ENCODE measurements at regions not wholly inside any gene's neighbourhood (a gene's known extent, or its start where the extent isn't known, plus 50 kb on each side); places are given as distances from the start of the nearest gene placed in this dataset.

GRCh38 chr4:41324861-41325260 lies 68.1 kb downstream of the UCHL1 start:
- BruUV-seq (replicated peaks), result no TSS peak
- H3K27ac Mint-ChIP-seq (ENCODE audit: low read depth, unreplicated experiment), result no peak overlapping the region
- H3K36me3 Mint-ChIP-seq (ENCODE audit: insufficient read depth, unreplicated experiment), result no peaks in the 10 kb centered on the region
- POLR2A ChIA-PET, result no interaction called here
- intact Hi-C loops (cut with micrococcal nuclease), result no loop called here
- CTCF ChIA-PET, result interaction anchor here (0.7 to 1.0 kb wide), 2 partner anchors 19 to 66 kb away, joined by 3 to 4 read pairs; no protein-coding TSS in a partner anchor
- no peaks in the 10 kb centered on the region for H3K27me3 Mint-ChIP-seq (ENCODE audit: insufficient read depth, unreplicated experiment)
- no peak for TF ChIP-seq CTCF (IDR thresholded peaks at IDR 0.05; ENCODE audit: unreplicated experiment)
- H3K4me3 Mint-ChIP-seq (ENCODE audit: unreplicated experiment), result no peak overlapping the region
- DNase-seq (ENCODE audit: unreplicated experiment), result no peak
- peaks cover 9% of the 10 kb centered on the region for H3K9me3 Mint-ChIP-seq (ENCODE audit: unreplicated experiment)
- peaks cover 4% of the 10 kb centered on the region for H3K4me1 Mint-ChIP-seq (ENCODE audit: insufficient read depth, unreplicated experiment)

GRCh38 chr4:41325901-41326300 lies 69.2 kb downstream of the UCHL1 start:
- no peak for DNase-seq (ENCODE audit: unreplicated experiment)
- no TSS peak for BruUV-seq (replicated peaks)
- ChIA-PET POLR2A (interaction anchor here (0.6 kb wide), 1 partner anchor 8 kb away, joined by 3 read pairs; no protein-coding TSS in a partner anchor), CTCF (interaction anchor here (0.6 to 1.0 kb wide), 2 partner anchors 20 to 1353 kb away, joined by 3 to 4 read pairs; no protein-coding TSS in a partner anchor)
- TF ChIP-seq CTCF (IDR thresholded peaks at IDR 0.05; ENCODE audit: unreplicated experiment), result no peak
- no peak overlapping the region for H3K4me3 Mint-ChIP-seq (ENCODE audit: unreplicated experiment)
- H3K4me1 Mint-ChIP-seq (ENCODE audit: insufficient read depth, unreplicated experiment), result no peaks in the 10 kb centered on the region
- H3K36me3 Mint-ChIP-seq (ENCODE audit: insufficient read depth, unreplicated experiment), result no peaks in the 10 kb centered on the region
- H3K27ac Mint-ChIP-seq (ENCODE audit: low read depth, unreplicated experiment), result no peak overlapping the region
- intact Hi-C loops (cut with micrococcal nuclease), result no loop called here
- H3K27me3 Mint-ChIP-seq (ENCODE audit: insufficient read depth, unreplicated experiment), result no peaks in the 10 kb centered on the region
- H3K9me3 Mint-ChIP-seq (ENCODE audit: unreplicated experiment), result peaks cover 9% of the 10 kb centered on the region

GRCh38 chr4:41326776-41327175 lies 70.0 kb downstream of the UCHL1 start:
- TF ChIP-seq CTCF (IDR thresholded peaks at IDR 0.05; ENCODE audit: unreplicated experiment), result no peak
- H3K4me1 Mint-ChIP-seq (ENCODE audit: insufficient read depth, unreplicated experiment), result no peaks in the 10 kb centered on the region
- POLR2A ChIA-PET, result no interaction called here
- H3K27ac Mint-ChIP-seq (ENCODE audit: low read depth, unreplicated experiment), result no peak overlapping the region
- intact Hi-C loops (cut with micrococcal nuclease), result no loop called here
- peaks cover 7% of the 10 kb centered on the region for H3K9me3 Mint-ChIP-seq (ENCODE audit: unreplicated experiment)
- no peak overlapping the region for H3K4me3 Mint-ChIP-seq (ENCODE audit: unreplicated experiment)
- BruUV-seq (replicated peaks), result no TSS peak
- H3K27me3 Mint-ChIP-seq (ENCODE audit: insufficient read depth, unreplicated experiment), result no peaks in the 10 kb centered on the region
- H3K36me3 Mint-ChIP-seq (ENCODE audit: insufficient read depth, unreplicated experiment), result no peaks in the 10 kb centered on the region
- CTCF ChIA-PET, result interaction anchor here (0.6 kb wide), 1 partner anchor 48 kb away, joined by 3 read pairs; no protein-coding TSS in a partner anchor
- no peak for DNase-seq (ENCODE audit: unreplicated experiment)

DNA sequence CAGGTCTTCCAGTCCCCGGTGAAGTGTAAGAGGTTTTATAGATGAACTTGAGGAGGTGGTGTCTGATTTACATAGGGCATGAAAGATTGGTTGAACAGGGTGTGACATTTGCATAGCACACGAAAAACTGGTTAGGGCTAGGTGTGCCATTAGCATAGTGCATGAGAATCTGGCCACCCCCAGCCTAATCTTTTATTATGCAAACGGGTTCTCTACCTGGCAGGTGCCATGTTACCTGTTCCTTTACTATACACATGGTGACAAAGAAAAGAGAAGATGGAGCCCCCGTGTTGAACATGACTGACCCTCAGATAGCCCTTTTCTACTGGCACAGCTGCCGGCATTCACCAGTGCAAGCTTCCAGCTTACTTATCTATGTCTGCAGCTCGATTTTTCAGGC lies 71.0 kb downstream of the UCHL1 start:
- Mint-ChIP-seq H3K36me3 (ENCODE audit: insufficient read depth, unreplicated experiment) (no peaks in the 10 kb centered on the region), H3K4me3 (ENCODE audit: unreplicated experiment) (no peak overlapping the region), H3K27me3 (ENCODE audit: insufficient read depth, unreplicated experiment) (no peaks in the 10 kb centered on the region), H3K27ac (ENCODE audit: low read depth, unreplicated experiment) (no peak overlapping the region), H3K4me1 (ENCODE audit: insufficient read depth, unreplicated experiment) (no peaks in the 10 kb centered on the region), H3K9me3 (ENCODE audit: unreplicated experiment) (no peaks in the 10 kb centered on the region)
- ChIA-PET CTCF (interaction anchor here (0.6 to 0.7 kb wide), 2 partner anchors 560 to 632 kb away, joined by 3 to 4 read pairs; no protein-coding TSS in a partner anchor), POLR2A (no interaction called here)
- DNase-seq (ENCODE audit: unreplicated experiment), result no peak
- no TSS peak for BruUV-seq (replicated peaks)
- intact Hi-C loops (cut with micrococcal nuclease), result no loop called here
- TF ChIP-seq CTCF (IDR thresholded peaks at IDR 0.05; ENCODE audit: unreplicated experiment), result no peak

All from MCF 10A (cell line).